Sigmoid colon (tissue), 6 donors: ENCODE measurements at regions not wholly inside any gene's neighbourhood (a gene's known extent, or its start where the extent isn't known, plus 50 kb on each side); places are given as distances from the start of the nearest gene placed in this dataset.

Experiments
- DNase-seq: peaks from one replicate; pipeline ENCODE4 v3.0.0-alpha.2; 2019
- H3K27ac ChIP-seq, 4 donors: fragments of 200-600 bp; sonication (generic); one replicate each; pipeline ENCODE4 v1.5.1; 2016 to 2019; ENCODE audit warnings: mild to moderate bottlenecking in 1 of 4
- H3K27me3 ChIP-seq, 3 donors: fragments of 200-600 bp; sonication (generic); one replicate each; pipeline ENCODE4 v1.5.1; 2019; ENCODE audit warnings: mild to moderate bottlenecking in 1 of 3
- H3K36me3 ChIP-seq, 4 donors: fragments of 200-600 bp; sonication (generic); one replicate each; pipeline ENCODE4 v1.5.1; 2016 to 2019
- H3K4me1 ChIP-seq, 4 donors: fragments of 200-600 bp; sonication (generic); one replicate each; pipeline ENCODE4 v1.5.1; 2017 to 2019
- H3K4me3 ChIP-seq, 4 donors: fragments of 200-600 bp; sonication (generic); one replicate each; pipeline ENCODE4 v1.5.1; 2017 to 2019; ENCODE audit warnings: mild to moderate bottlenecking in 2 of 4, moderate library complexity in 1 of 4
- H3K9me3 ChIP-seq, 4 donors: fragments of 200-600 bp in 3 of 4; sonication (generic) in 3 of 4; one replicate each; pipeline versions ENCODE4 v1.5.1 to v1.6.1; 2013 to 2019
- EP300 ChIP-seq, 4 donors: sonication (generic); formaldehyde crosslinking; IDR thresholded peaks; one replicate each; pipeline ENCODE4 v1.6.1; 2017; ENCODE audit warnings: antibody characterized with exemption in 4 of 4
- POLR2A ChIP-seq, 2 donors: fragments of 450-650 bp; IDR thresholded peaks; one replicate each; pipeline ENCODE4 v1.6.1; 2016; ENCODE audit warnings: antibody characterized with exemption in 2 of 2, mild to moderate bottlenecking in 2 of 2, moderate library complexity in 2 of 2
- POLR2AphosphoS5 ChIP-seq, 4 donors: sonication (generic); formaldehyde crosslinking; IDR thresholded peaks; one replicate each; pipeline ENCODE4 v1.6.1; 2017; ENCODE audit warnings: antibody characterized with exemption in 4 of 4
- WGBS, 2 donors: extraction: QIAGEN DNeasy Blood & Tissue Kit; methylation state at CpG; one replicate each; pipeline ENCODE4 v1.1.7; 2013; 5-methylcytosine and 5-hydroxymethylcytosine counted together
- intact Hi-C: fragments of 100-400 bp; cut with DNase I; formaldehyde crosslinking; loops from one replicate; pipeline ENCODE4 v1.15.1; 2023
- TF ChIP-seq, protein P1 (sequence below), 4 experiments: fragments of 450-650 bp in 3 of 4; fragments of 200-600 bp in 1 of 4; IDR thresholded peaks; one replicate each; pipeline ENCODE4 v1.5.1; 2016 to 2019; ENCODE audit warnings: antibody characterized with exemption in 4 of 4, mild to moderate bottlenecking in 3 of 4, moderate library complexity in 2 of 4
- donor health status: healthy with polysubstance abuse.
- donor health status: healthy.

DNA sequence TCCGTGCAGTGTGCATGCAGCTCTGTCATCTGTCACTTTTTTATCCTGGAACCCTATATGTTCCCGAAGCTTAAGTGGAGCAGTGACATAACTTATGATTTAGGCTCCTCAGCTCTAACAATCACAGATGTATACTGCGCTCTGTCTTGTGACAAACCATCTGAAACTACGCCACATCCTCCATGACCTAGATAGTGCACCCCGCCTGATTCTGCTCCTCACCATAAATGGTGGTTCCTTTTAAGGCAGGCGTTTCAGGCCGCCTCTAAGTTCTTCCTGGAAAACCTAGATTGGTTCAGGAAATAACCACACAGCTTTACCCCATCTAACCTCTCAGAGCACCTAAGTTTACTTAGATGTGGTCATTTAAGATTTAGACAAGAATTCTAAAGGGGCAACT, 372.0 kb downstream of the CDH10 start:
- intact Hi-C loops: no loop called here
- Histone ChIP-seq H3K4me1 (no peaks in the 10 kb centered on the region), H3K4me3 (no peak overlapping the region), H3K27me3 (no peaks in the 10 kb centered on the region), H3K36me3 (no peaks in the 10 kb centered on the region), H3K9me3 (no peaks in the 10 kb centered on the region), H3K27ac (no peak overlapping the region)
- 86 to 90% methylated on average over 7 of the region's 7 CpGs for WGBS, 2 donors
- TF ChIP-seq POLR2A (IDR thresholded peaks at IDR 0.05) (no peak), POLR2AphosphoS5 (IDR thresholded peaks at IDR 0.05) (no peak), EP300 (IDR thresholded peaks at IDR 0.05) (no peak)
- TF ChIP-seq, protein P1, sequence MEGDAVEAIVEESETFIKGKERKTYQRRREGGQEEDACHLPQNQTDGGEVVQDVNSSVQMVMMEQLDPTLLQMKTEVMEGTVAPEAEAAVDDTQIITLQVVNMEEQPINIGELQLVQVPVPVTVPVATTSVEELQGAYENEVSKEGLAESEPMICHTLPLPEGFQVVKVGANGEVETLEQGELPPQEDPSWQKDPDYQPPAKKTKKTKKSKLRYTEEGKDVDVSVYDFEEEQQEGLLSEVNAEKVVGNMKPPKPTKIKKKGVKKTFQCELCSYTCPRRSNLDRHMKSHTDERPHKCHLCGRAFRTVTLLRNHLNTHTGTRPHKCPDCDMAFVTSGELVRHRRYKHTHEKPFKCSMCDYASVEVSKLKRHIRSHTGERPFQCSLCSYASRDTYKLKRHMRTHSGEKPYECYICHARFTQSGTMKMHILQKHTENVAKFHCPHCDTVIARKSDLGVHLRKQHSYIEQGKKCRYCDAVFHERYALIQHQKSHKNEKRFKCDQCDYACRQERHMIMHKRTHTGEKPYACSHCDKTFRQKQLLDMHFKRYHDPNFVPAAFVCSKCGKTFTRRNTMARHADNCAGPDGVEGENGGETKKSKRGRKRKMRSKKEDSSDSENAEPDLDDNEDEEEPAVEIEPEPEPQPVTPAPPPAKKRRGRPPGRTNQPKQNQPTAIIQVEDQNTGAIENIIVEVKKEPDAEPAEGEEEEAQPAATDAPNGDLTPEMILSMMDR (IDR thresholded peaks at IDR 0.05): no peak
- no peak for DNase-seq

DNA sequence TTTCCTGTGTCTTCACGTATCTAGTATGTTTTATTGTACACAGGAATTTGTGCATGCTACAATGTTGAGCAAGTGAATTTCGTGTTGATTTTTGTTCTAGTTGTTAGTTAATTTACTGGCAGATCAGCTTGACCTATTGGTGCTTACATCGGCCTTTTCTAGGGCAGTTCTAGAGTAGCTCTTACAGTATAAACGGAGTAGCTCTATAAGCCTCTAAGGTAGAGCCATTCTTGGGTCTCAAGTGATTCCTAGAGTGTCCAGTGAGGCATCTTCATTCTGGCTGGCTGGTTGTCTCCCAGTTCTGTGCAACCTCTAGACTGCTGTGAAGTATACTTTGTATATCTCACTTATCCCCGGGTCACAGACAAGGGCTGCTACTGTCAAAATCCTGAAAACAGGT, 364.6 kb downstream of the CDH10 start:
- Histone ChIP-seq H3K4me3 (no peak overlapping the region), H3K36me3 (no peaks in the 10 kb centered on the region), H3K9me3 (no peaks in the 10 kb centered on the region), H3K27ac (no peak overlapping the region), H3K27me3 (no peaks in the 10 kb centered on the region), H3K4me1 (no peaks in the 10 kb centered on the region)
- intact Hi-C loops: no loop called here
- TF ChIP-seq POLR2A (IDR thresholded peaks at IDR 0.05): no peak
- TF ChIP-seq, protein P1 (IDR thresholded peaks at IDR 0.05): no peak
- TF ChIP-seq EP300 (IDR thresholded peaks at IDR 0.05): no peak
- no peak for TF ChIP-seq POLR2AphosphoS5 (IDR thresholded peaks at IDR 0.05)
- 74 to 76% methylated on average over 5 of the region's 5 CpGs for WGBS, 2 donors
- no peak for DNase-seq

- Histone ChIP-seq H3K4me1 (no peaks in the 10 kb centered on the region), H3K9me3 (no peaks in the 10 kb centered on the region), H3K36me3 (no peaks in the 10 kb centered on the region), H3K4me3 (no peak overlapping the region), H3K27me3 (no peaks in the 10 kb centered on the region), H3K27ac (no peak overlapping the region)
- DNase-seq: no peak
- 31 to 70% methylated on average over 1 of the region's 1 CpG for WGBS, 2 donors
- intact Hi-C loops: no loop called here
- TF ChIP-seq POLR2A (IDR thresholded peaks at IDR 0.05) (no peak), EP300 (IDR thresholded peaks at IDR 0.05) (no peak), POLR2AphosphoS5 (IDR thresholded peaks at IDR 0.05) (no peak)
- TF ChIP-seq, protein P1 (IDR thresholded peaks at IDR 0.05): no peak
These were observed 363.0 kb downstream of the CDH10 start for GRCh38 chr5:24281818-24282217.

- intact Hi-C loops: no loop called here
- Histone ChIP-seq H3K27ac (no peak overlapping the region), H3K9me3 (no peaks in the 10 kb centered on the region), H3K36me3 (no peaks in the 10 kb centered on the region), H3K4me1 (no peaks in the 10 kb centered on the region), H3K27me3 (no peaks in the 10 kb centered on the region), H3K4me3 (no peak overlapping the region)
- no peak for DNase-seq
- WGBS, 2 donors: 57 to 73% methylated on average over 2 of the region's 2 CpGs
- TF ChIP-seq, protein P1 (IDR thresholded peaks at IDR 0.05): no peak
- TF ChIP-seq POLR2AphosphoS5 (IDR thresholded peaks at IDR 0.05): no peak
- no peak for TF ChIP-seq POLR2A (IDR thresholded peaks at IDR 0.05)
- no peak for TF ChIP-seq EP300 (IDR thresholded peaks at IDR 0.05)
These were observed 355.0 kb downstream of the CDH10 start for GRCh38 chr5:24289582-24290335.

GRCh38 chr5:24290536-24290935, 354.2 kb downstream of the CDH10 start:
- Histone ChIP-seq H3K9me3 (no peaks in the 10 kb centered on the region), H3K4me3 (no peak overlapping the region), H3K36me3 (no peaks in the 10 kb centered on the region), H3K27me3 (no peaks in the 10 kb centered on the region), H3K4me1 (no peaks in the 10 kb centered on the region), H3K27ac (no peak overlapping the region)
- TF ChIP-seq POLR2A (IDR thresholded peaks at IDR 0.05) (no peak), POLR2AphosphoS5 (IDR thresholded peaks at IDR 0.05) (no peak), EP300 (IDR thresholded peaks at IDR 0.05) (no peak)
- TF ChIP-seq, protein P1 (IDR thresholded peaks at IDR 0.05): no peak
- no peak for DNase-seq
- intact Hi-C loops: no loop called here
- 86% methylated on average over 1 of the region's 1 CpG for WGBS, 2 donors
